Upper lobe of left lung (tissue), 6 donors: ENCODE measurements at regions not wholly inside any gene's neighbourhood (a gene's known extent, or its start where the extent isn't known, plus 50 kb on each side); places are given as distances from the start of the nearest gene placed in this dataset.
A peak's percentile ranks its signal among the peaks of the same experiment; 100 is the strongest.

Source experiments
- ATAC-seq, 2 donors: fragments of 200-7000 bp; cut with Tn5 transposase; one replicate each; pipeline ENCODE4 v1.9.1; 2022; ENCODE audit warnings: mild to moderate bottlenecking in 2 of 2, moderate library complexity in 2 of 2; ENCODE audit not compliant: low FRiP score in 2 of 2
- DNase-seq, 2 donors: peaks; one replicate each; pipeline ENCODE4 v3.0.0-alpha.2; 2019 to 2020
- H3K27ac ChIP-seq, 4 donors: fragments of 200-600 bp; sonication (generic); one replicate each; pipeline ENCODE4 v1.5.1; 2016 to 2019
- H3K27me3 ChIP-seq, 4 donors: fragments of 200-600 bp; sonication (generic); one replicate each; pipeline ENCODE4 v1.5.1; 2017 to 2019
- H3K36me3 ChIP-seq, 4 donors: fragments of 200-600 bp; sonication (generic); one replicate each; pipeline ENCODE4 v1.5.1; 2016 to 2019
- H3K4me1 ChIP-seq, 4 donors: fragments of 200-600 bp; sonication (generic); one replicate each; pipeline ENCODE4 v1.5.1; 2018 to 2019
- H3K4me3 ChIP-seq, 4 donors: fragments of 200-600 bp; sonication (generic); one replicate each; pipeline ENCODE4 v1.5.1; 2017 to 2019; ENCODE audit warnings: mild to moderate bottlenecking in 2 of 4, moderate library complexity in 1 of 4
- H3K9me3 ChIP-seq, 4 donors: fragments of 200-600 bp; sonication (generic); one replicate each; pipeline ENCODE4 v1.5.1; 2018 to 2019
- EP300 ChIP-seq, 4 donors: sonication (generic); formaldehyde crosslinking; IDR thresholded peaks; one replicate each; pipeline ENCODE4 v1.5.1; 2017; ENCODE audit warnings: antibody characterized with exemption in 4 of 4, control low read depth in 2 of 4
- POLR2A ChIP-seq, 4 donors: fragments of 450-650 bp; IDR thresholded peaks; one replicate each; pipeline ENCODE4 v1.5.1; 2016 to 2017; ENCODE audit warnings: antibody characterized with exemption in 4 of 4, mild to moderate bottlenecking in 2 of 4
- POLR2AphosphoS5 ChIP-seq, 2 donors: sonication (generic); formaldehyde crosslinking; IDR thresholded peaks; one replicate each; pipeline ENCODE4 v1.5.1; 2017; ENCODE audit warnings: antibody characterized with exemption in 2 of 2
- WGBS, 2 donors: methylation state at CpG; one replicate each; pipeline ENCODE4 v1.1.5; 2017 to 2018; 5-methylcytosine and 5-hydroxymethylcytosine counted together
- TF ChIP-seq, protein P1 (sequence below), 6 experiments: fragments of 450-650 bp in 4 of 6; fragments of 200-600 bp in 2 of 6; sonication (generic) in 2 of 6; IDR thresholded peaks; one replicate each; pipeline ENCODE4 v1.5.1; 2016 to 2019; ENCODE audit warnings: antibody characterized with exemption in 6 of 6
- donor health status: DM: no; HTN: no; CAD: no; lungs with moderate emphysema.
- donor health status: DM: no; HTN: yes; CAD: no; lungs with severe emphysema.

DNA sequence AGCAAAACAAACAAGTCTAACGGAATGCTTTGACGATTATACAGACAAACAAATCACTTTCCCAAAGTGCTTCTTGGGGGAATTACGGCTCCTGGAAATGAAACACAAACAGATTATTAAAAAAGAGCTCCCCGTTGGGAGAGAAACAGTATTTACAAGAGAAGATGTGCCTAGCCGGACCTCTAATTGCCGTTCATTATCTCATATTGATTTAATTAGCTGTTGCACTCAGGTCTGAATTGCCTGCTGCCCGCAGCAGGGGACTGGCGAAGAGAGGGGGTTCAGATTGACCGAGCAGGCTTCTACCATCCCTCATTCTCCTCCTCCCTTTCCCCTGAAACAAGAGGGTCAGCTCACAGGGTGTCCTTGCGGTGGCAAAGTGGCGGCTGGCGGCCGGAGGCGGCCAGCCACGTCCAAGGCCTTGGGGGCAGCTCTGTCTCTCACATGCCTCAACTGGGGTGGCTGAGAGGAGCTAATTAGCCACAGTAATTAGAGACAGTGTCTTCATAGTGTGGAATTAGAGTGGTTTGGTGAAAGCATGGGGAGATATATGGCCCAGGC, 295.1 kb downstream of the MIAT start:
- no peak overlapping the region for H3K27ac ChIP-seq
- no peak overlapping the region for H3K4me3 ChIP-seq
- no peaks in the 10 kb centered on the region for H3K36me3 ChIP-seq
- WGBS, 2 donors: 18 to 23% methylated on average over 7 to 15 of the region's 15 CpGs
- no peaks in the 10 kb centered on the region for H3K9me3 ChIP-seq
- H3K27me3 ChIP-seq: peaks cover 0 to 8% (median 0%) of the 10 kb centered on the region in 4 donors
- no peak for TF ChIP-seq EP300 (IDR thresholded peaks at IDR 0.05)
- TF ChIP-seq, protein P1, sequence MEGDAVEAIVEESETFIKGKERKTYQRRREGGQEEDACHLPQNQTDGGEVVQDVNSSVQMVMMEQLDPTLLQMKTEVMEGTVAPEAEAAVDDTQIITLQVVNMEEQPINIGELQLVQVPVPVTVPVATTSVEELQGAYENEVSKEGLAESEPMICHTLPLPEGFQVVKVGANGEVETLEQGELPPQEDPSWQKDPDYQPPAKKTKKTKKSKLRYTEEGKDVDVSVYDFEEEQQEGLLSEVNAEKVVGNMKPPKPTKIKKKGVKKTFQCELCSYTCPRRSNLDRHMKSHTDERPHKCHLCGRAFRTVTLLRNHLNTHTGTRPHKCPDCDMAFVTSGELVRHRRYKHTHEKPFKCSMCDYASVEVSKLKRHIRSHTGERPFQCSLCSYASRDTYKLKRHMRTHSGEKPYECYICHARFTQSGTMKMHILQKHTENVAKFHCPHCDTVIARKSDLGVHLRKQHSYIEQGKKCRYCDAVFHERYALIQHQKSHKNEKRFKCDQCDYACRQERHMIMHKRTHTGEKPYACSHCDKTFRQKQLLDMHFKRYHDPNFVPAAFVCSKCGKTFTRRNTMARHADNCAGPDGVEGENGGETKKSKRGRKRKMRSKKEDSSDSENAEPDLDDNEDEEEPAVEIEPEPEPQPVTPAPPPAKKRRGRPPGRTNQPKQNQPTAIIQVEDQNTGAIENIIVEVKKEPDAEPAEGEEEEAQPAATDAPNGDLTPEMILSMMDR (IDR thresholded peaks at IDR 0.05): no peak
- no peak for TF ChIP-seq POLR2AphosphoS5 (IDR thresholded peaks at IDR 0.05)
- no peak for TF ChIP-seq POLR2A (IDR thresholded peaks at IDR 0.05)
- DNase-seq (peak in 1 of 2 donors; percentile 53), ATAC-seq (no peak)
- peaks cover 0 to 4% (median 0%) of the 10 kb centered on the region in 4 donors for H3K4me1 ChIP-seq

DNA sequence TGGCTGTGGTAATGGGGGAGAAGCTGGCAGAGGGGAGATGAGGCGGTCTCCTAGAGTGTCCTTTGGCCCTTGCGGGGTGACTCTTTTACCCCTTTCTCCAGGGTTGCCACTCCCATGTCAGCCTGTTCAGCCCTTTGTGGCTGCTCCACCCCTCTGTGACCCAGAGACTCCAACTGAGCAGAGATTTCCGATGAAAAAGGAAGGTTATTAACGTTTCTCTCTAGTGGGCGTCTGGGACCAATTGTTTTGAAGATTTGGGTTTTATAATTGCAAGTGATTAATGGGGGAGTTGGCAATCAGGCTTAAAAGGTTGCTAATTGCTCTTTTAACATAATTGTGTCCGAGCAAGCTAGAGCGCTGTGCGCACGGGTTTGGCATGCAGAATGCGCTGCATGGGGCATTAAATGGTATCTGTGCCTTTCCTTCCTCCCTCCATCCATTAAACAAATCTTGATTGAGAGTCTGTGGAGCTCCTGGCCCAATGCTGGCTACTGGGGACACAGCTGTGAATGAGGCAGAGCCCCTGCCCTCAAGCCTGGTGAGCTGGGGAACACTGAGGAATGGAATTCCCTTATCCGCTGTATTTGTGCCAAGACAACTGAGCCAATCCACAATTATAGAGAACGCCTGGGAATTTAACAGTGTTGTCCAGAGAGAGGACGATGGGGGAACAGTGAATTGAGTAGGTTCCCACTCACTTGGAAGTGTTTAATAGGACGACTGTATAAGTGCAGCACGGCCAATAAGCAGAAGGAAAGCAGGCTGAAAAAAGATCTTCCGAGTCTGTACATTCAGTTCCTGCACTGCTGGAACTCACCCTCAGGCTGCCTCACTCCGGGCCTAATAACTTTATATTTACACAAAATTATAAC, 295.9 kb downstream of the MIAT start:
- no peak overlapping the region for H3K4me3 ChIP-seq
- no peaks in the 10 kb centered on the region for H3K36me3 ChIP-seq
- H3K9me3 ChIP-seq: no peaks in the 10 kb centered on the region
- WGBS, 2 donors: 26 to 37% methylated on average over 17 of the region's 17 CpGs
- ATAC-seq (no peak), DNase-seq (no peak)
- no peak for TF ChIP-seq POLR2A (IDR thresholded peaks at IDR 0.05)
- no peak for TF ChIP-seq POLR2AphosphoS5 (IDR thresholded peaks at IDR 0.05)
- TF ChIP-seq, protein P1 (IDR thresholded peaks at IDR 0.05): no peak
- TF ChIP-seq EP300 (IDR thresholded peaks at IDR 0.05): no peak
- peaks cover 0 to 4% (median 0%) of the 10 kb centered on the region in 4 donors for H3K4me1 ChIP-seq
- no peak overlapping the region for H3K27ac ChIP-seq
- peaks cover 0 to 8% (median 0%) of the 10 kb centered on the region in 4 donors for H3K27me3 ChIP-seq

DNA sequence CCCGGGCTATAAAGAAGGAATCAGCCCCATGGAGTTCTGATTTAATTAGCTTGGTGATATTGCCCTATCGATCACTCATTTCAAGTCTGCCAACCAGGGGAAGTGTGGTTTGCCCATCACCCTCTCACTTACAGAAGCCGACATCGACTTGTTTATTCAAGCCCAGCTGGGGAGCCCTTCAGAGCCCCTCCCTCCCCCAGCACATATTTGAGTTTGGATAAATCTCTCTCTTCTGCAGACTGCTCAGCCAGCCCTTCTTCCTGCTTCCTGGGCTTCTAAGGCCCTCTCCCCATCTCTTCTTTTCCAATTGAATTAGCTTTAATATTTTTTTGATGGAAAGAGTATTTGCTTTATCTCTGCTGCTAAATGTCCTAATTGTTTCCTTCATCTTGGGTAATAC, 299.0 kb downstream of the MIAT start:
- no peak for ATAC-seq

DNA sequence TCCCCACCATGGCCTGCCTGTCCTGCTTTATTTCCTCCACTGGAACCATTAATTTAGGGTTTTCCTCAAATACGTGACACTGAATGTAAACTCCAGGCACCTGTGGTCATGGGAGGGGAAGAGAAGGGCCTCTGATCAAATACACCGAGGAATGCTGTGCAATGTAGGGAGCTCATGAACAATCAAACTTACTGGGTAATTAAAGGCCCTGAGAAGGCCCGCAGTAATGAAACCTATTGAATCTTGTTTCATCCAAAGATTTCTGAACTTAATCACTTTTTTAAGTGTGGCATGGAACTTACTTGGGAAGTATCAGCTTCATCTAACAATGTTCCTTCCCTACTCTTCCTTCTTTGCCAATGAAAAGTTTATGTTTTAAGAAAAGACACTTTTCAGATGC, 299.8 kb downstream of the MIAT start:
- Histone ChIP-seq H3K9me3 (no peaks in the 10 kb centered on the region), H3K4me1 (peaks cover 0 to 4% (median 0%) of the 10 kb centered on the region in 4 donors), H3K27me3 (peaks cover 0 to 8% (median 0%) of the 10 kb centered on the region in 4 donors), H3K4me3 (no peak overlapping the region), H3K36me3 (no peaks in the 10 kb centered on the region), H3K27ac (no peak overlapping the region)
- DNase-seq (no peak), ATAC-seq (no peak)
- no peak for TF ChIP-seq POLR2A (IDR thresholded peaks at IDR 0.05)
- TF ChIP-seq POLR2AphosphoS5 (IDR thresholded peaks at IDR 0.05): no peak
- TF ChIP-seq, protein P1 (IDR thresholded peaks at IDR 0.05): no peak
- TF ChIP-seq EP300 (IDR thresholded peaks at IDR 0.05): no peak
- WGBS, 2 donors: 87% methylated on average over 3 of the region's 3 CpGs

More for the DNA sequence above, 299.0 kb downstream of the MIAT start:
- peaks cover 0 to 8% (median 0%) of the 10 kb centered on the region in 4 donors for H3K27me3 ChIP-seq
- TF ChIP-seq, protein P1 (IDR thresholded peaks at IDR 0.05): no peak
- TF ChIP-seq POLR2AphosphoS5 (IDR thresholded peaks at IDR 0.05) (no peak), POLR2A (IDR thresholded peaks at IDR 0.05) (no peak), EP300 (IDR thresholded peaks at IDR 0.05) (no peak)
- H3K4me1 ChIP-seq: peaks cover 0 to 4% (median 0%) of the 10 kb centered on the region in 4 donors
- WGBS, 2 donors: 23 to 28% methylated on average over 4 of the region's 4 CpGs
- H3K36me3 ChIP-seq: no peaks in the 10 kb centered on the region
- H3K27ac ChIP-seq: no peak overlapping the region
- no peaks in the 10 kb centered on the region for H3K9me3 ChIP-seq
- no peak for DNase-seq
- H3K4me3 ChIP-seq: no peak overlapping the region
